HS-27A (cell line): ENCODE measurements at regions not wholly inside any gene's neighbourhood (a gene's known extent, or its start where the extent isn't known, plus 50 kb on each side); places are given as distances from the start of the nearest gene placed in this dataset.
"Not testable (repeated sequence)": the region's sequence is repeated elsewhere in the genome, so short reads cannot be mapped to it uniquely, and the experiment has no call there.

Source experiments
- DNase-seq: peaks from one replicate; pipeline ENCODE4 v3.0.0-alpha.2; 2012; ENCODE audit warnings: low read depth, missing footprints

DNA sequence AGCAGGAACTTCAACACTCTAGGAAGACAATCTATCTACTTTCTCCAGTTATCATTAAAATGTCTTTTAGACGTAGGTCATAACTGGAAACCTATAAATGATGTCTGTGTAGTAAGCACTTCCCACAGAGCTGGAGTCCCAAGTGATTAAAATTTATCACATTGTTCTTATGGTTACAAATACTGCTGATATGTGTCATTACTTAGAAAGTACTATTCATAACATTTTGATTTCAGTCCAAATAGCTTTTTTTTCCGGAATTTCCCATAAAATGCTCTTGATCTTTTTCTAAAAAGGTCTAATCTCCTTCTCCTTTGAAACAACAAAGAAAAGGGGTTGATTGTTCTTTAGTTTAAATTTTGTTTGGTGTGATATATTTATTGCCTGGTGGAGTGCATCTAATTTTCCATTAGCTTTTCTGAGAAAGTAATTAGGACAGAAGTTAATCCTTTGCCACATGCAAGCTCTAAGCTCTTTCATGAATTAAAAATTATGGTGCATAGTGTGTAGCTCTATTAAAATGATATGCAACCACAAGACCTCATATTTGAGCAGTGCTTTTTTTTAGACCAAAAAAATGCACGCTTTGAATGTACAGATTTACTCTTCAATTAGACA lies 132.7 kb upstream of the TCF21 start:
- DNase-seq: no peak

- no peak for DNase-seq
Observed at GRCh38 chr6:133757335-133757734, 131.6 kb upstream of the TCF21 start.

- no peak for DNase-seq
Observed at GRCh38 chr6:133758815-133759335, 130.0 kb upstream of the TCF21 start.

GRCh38 chr6:133759524-133759923 lies 129.4 kb upstream of the TCF21 start:
- DNase-seq: no peak

DNA sequence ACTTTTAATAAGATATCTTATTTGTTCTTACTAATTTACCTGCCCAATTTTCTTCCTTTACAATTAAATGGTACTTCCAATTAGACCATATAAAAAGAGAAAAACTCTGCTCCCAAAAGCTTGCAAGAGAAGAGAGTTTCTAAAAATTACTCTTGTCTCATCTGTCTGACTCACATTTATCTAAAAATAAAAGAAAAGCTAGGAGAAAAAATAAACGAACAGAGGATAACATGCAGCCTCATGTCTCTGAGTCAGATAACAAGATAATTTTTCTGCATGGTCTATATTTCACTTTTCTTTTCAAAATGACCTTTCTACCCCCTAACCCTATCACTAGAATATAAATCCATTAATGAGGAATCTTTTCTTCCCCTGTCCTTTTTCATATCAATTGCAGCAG lies 127.2 kb upstream of the TCF21 start:
- DNase-seq: no peak

- DNase-seq: peak; percentile 77
Observed at GRCh38 chr6:133764008-133764753, 124.7 kb upstream of the TCF21 start.

DNA sequence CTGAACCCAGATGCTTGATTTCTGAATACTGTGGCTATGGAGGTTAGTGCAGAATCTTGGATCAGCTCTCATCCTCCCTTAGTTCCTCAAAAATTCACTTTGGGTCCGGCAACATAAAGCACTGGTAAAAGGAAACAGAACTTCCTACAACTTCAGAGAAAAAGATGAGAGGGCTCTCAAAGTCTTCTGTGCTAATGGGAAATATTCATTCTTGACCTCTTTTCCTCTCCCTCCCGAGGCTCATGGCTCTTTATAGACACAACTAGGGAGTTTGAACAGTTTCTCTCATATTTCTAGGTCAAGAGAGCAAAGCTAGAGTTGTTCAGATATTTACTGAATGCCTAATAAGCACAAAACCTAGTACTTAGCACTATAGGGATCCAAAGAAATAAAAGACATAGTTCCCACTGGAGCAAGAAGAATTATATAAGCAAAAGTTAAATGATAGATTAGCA lies 124.1 kb upstream of the TCF21 start:
- DNase-seq: no peak

DNA sequence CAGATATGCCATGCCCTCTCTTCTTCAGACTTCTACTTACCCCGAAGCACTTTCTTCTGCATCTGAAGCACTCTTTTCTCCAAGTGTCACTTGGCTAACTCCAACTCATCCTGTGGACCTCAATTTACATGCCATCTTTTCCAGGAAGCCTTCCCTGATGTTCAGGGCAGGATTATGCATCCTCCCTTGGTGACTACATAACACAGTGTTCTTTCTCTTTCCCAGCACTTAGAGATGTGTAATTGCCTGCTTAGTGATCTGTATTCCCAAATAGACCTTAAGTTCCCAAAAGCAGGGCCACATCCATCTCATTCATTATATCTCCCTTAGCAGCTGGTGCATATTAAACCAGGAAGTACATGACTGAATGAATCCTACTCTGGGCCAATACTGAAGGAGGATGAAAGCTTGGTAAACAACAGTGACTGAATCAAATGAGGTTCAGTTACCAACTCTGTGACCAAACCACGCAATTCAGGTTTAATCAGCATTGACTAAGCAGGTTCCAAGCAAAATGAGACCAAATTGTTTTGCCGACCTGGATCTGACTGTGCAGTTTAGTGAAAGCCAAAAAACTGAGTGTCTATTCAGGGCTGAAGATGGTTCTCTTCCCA lies 121.4 kb upstream of the TCF21 start:
- DNase-seq: no peak

DNA sequence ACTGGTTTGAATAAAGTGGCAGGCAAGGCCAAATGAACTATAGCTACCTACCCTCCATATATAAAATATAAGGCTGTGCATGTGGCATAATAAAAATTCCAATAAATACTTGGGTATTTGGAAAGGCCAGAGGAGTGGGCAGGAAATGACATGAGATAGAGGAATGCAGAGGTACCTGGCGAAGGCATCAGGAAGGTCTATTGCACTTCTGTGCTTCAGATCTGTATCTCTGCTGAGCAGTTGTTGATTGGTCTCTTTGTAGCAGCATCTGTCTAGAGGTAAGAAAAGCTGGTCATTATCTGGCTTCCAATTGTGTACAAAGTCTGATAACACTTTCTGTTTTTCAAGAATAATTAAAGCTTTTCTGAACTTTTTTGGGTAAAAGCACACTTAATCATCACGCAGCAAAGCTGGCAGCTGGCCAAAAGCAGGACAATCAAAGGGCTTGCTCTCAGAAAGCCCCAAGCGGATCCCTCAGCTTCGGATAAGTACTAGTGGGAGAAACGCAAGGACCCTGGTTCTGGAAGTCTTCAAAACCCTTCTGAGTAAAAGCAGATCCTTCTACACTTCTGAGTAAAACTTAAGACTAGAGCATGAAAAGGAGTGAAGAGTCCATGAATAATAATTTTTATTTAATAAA lies 120.1 kb upstream of the TCF21 start:
- DNase-seq: no peak

- DNase-seq: no peak
Observed at GRCh38 chr6:133769463-133769862, 119.5 kb upstream of the TCF21 start.

DNA sequence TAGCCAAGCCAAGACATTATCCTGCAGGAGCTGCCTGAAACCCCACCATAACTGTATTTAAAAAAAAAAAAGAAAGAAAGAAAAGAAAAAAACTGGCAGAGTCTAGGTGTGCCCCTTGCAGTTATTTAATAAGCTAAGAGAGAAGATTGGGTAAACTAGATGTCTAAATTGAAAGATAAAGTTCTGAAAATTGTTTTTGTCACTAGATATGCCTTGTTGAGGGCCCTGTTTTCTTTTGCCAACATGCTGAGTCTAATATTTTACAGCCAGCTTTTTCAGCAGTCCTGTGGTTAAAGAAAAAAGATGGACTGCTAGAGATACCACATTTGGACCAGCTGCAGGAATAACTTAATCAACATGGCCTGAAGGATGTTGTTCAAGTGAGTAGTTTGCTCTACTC lies 116.3 kb upstream of the TCF21 start:
- no peak for DNase-seq

GRCh38 chr6:133773776-133774175 lies 115.1 kb upstream of the TCF21 start:
- no peak for DNase-seq

- DNase-seq: no peak
Observed at GRCh38 chr6:133774356-133774755, 114.6 kb upstream of the TCF21 start.

GRCh38 chr6:133778414-133779130 lies 110.3 kb upstream of the TCF21 start:
- peak; percentile 91 for DNase-seq

DNA sequence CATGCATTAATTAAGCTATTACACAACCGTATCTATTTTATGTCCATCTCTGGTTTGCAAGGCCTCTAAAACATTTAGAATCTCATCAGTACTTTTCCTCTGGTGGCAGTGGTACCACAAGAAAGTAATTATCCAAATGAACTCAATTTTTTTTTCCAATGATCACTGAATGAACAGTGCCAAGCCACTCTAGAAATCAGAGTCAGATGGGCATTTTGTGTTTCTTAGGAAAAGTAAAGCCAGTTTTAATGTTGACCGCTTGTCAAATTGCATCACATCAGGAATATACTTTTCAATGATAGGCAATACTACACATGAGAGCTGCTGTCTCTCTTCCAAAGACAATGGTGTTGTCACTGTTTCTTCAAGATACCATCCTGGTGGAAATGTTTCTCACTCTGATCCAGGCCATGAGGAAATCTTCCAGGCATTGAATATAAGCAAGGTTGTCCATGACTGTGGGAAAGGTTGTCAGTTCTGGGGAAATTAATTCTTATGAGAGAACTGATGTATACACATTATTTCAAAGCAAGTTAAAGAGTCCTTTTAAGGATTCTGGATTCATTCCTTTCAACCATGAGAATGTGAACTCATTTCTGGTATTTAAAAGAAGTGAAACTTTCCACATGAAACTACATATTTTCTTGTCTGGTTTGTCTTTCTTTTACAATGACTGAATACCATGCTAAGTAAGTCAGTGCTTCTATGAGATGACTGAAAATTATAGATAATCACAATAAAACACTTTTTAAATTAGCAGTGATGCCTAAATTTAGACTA lies 108.8 kb upstream of the TCF21 start:
- no peak for DNase-seq

DNA sequence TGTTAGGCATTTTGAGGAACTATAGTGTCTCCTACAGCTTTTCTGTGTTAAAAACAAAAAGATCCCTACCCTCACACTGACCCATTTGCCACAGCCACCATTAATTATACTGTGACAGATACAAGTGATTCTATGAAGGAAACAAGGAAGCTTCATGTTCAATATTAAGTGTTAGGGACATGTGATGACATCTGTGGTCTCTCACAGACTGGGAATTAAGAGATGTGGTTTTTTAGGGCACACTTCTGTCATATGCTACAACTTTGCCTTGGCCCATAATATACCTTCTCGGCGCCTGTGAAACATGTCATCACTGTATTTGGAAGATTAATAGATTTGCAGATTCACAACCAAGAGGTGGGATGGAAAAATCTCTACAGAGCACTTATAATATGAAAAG lies 102.9 kb upstream of the TCF21 start:
- DNase-seq: no peak

- DNase-seq: no peak
Observed at GRCh38 chr6:133787122-133787521, 101.8 kb upstream of the TCF21 start.

GRCh38 chr6:133787859-133788505 lies 100.9 kb upstream of the TCF21 start:
- DNase-seq: no peak

DNA sequence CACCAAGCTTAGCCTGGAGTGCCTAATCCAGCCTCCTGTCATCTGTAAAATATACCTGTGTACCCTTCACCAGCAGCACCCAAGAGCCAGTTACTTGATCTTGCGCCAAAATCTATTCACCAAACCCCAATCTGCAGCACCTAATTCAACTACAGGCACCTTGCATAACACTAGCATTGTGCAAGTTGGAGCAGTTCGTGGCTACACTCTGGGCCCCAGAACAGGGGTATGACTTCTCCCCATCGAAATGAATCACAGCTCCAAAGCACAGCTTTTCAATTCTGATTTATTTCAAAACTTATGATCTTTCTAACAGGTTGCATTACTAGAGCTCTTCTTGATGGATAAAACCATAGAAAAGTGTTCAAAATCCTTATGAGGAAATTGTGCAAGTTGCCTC lies 100.4 kb upstream of the TCF21 start:
- no peak for DNase-seq

DNA sequence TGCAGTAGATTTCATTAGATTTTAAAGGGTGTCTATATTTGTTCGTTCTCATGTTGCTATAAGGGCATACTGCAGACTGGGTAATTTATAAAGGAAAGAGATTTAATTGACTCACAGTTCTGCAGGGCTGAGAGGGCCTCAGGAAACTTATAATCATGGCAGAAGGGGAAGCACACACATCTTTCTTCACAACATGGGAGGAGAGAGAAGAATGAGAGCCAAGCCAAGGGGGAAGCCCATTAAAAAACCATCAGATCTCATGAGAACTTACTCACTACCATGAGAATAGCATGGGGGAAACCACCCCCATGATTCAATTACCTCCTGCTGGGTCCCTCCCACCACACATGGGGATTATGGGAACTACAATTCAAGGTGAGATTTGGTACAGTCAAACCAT lies 99.5 kb upstream of the TCF21 start:
- not testable (repeated sequence) for DNase-seq

GRCh38 chr6:133790756-133791155 lies 98.2 kb upstream of the TCF21 start:
- not testable (repeated sequence) for DNase-seq
